GM19467 (cell line): ENCODE measurements at regions not wholly inside any gene's neighbourhood (a gene's known extent, or its start where the extent isn't known, plus 50 kb on each side); places are given as distances from the start of the nearest gene placed in this dataset.

Source experiments
- ATAC-seq: cut with Tn5 transposase; IDR thresholded peaks from one replicate; pipeline ENCODE4 v1.9.1; 2021; ENCODE audit warnings: mild to moderate bottlenecking, moderate library complexity; ENCODE audit not compliant: unreplicated experiment

- ATAC-seq, result no peak
These were observed 50.5 kb upstream of the PRDM1 start for GRCh38 chr6:106035655-106036054.

- no peak for ATAC-seq
These were observed 52.3 kb upstream of the PRDM1 start for GRCh38 chr6:106033806-106034205.

GRCh38 chr6:106027758-106028157, 58.4 kb upstream of the PRDM1 start:
- no peak for ATAC-seq

- no peak for ATAC-seq
These were observed 59.1 kb upstream of the PRDM1 start for GRCh38 chr6:106026748-106027715.

GRCh38 chr6:106025655-106026054, 60.5 kb upstream of the PRDM1 start:
- no peak for ATAC-seq

- ATAC-seq, result no peak
These were observed 63.3 kb upstream of the PRDM1 start for GRCh38 chr6:106022801-106023200.

- no peak for ATAC-seq
These were observed 68.7 kb upstream of the PRDM1 start for GRCh38 chr6:106017454-106017853.

- ATAC-seq, result no peak
These were observed 71.2 kb upstream of the PRDM1 start for GRCh38 chr6:106014955-106015354.

- ATAC-seq, result no peak
These were observed 74.7 kb upstream of the PRDM1 start for GRCh38 chr6:106011476-106011875.

GRCh38 chr6:106005954-106006353, 80.2 kb upstream of the PRDM1 start:
- no peak for ATAC-seq

GRCh38 chr6:106005013-106005412, 81.1 kb upstream of the PRDM1 start:
- no peak for ATAC-seq

GRCh38 chr6:106003268-106003987, 82.7 kb upstream of the PRDM1 start:
- no peak for ATAC-seq

GRCh38 chr6:106002005-106002404, 84.1 kb upstream of the PRDM1 start:
- ATAC-seq, result no peak

GRCh38 chr6:106000935-106001334, 85.2 kb upstream of the PRDM1 start:
- ATAC-seq, result no peak

- no peak for ATAC-seq
These were observed 88.7 kb upstream of the PRDM1 start for GRCh38 chr6:105997482-105997881.

- ATAC-seq, result no peak
These were observed 90.7 kb upstream of the PRDM1 start for GRCh38 chr6:105995391-105995865.

- ATAC-seq, result no peak
These were observed 91.3 kb upstream of the PRDM1 start for GRCh38 chr6:105994591-105995390.

GRCh38 chr6:105994118-105994590, 92.0 kb upstream of the PRDM1 start:
- ATAC-seq, result no peak

GRCh38 chr6:105993341-105994117, 92.6 kb upstream of the PRDM1 start:
- no peak for ATAC-seq

GRCh38 chr6:105992315-105992961, 93.7 kb upstream of the PRDM1 start:
- peak; percentile 76 for ATAC-seq
